ENCODE measurements at regions not wholly inside any gene's neighbourhood (a gene's known extent, or its start where the extent isn't known, plus 50 kb on each side); places are given as distances from the start of the nearest gene placed in this dataset.
"Not testable (repeated sequence)": the region's sequence is repeated elsewhere in the genome, so short reads cannot be mapped to it uniquely, and the experiment has no call there.

DNA sequence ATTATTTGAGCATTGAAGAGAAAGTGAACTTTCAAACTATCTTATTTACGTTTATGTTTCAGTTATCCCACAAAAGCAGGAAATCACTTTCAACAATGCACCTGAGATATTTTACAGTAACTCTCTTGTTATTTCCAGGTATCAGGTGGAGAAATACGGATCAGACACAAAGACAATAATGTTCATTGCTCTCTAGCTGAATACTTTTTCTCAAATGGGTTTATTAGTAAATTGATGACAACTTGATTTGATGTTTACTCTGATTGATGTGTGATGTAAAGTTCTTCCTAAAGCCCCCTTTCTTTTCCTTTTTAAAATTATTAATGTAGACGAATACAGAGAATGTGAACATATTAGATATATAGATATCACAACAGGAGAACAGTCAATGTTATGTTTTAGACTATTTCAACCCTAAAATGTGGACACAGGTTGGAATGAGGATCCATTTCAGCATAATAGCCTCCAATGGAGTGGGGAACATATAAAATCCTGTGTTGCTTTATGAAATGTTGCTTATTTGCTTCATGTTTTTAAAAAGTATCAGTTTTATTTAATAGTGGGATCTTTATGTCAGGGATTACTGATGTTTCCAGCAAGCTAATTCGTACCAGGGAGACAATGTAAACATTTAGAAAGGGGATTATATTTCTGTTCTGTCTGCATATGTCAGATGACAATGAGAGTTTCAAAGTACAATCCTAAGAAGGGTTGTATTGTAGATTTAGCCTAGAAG, 1522.3 kb upstream of the TPTE start:
- DNase-seq = no peak
- no peaks in the 10 kb centered on the region for H3K27me3 ChIP-seq (ENCODE audit: control insufficient read depth, insufficient read depth, low read length, poor library complexity, severe bottlenecking)
- WGBS, 2 experiments (ENCODE audit: insufficient coverage in 1 of 2, insufficient read length in 1 of 2) = 27 to 29% methylated on average over 3 to 4 of the region's 4 CpGs

GRCh38 chr21:9000132-9000531, 1521.3 kb upstream of the TPTE start:
- H3K4me1 Mint-ChIP-seq; H3K36me3 Mint-ChIP-seq (ENCODE audit: low read depth); H3K36me3 ChIP-seq (ENCODE audit: control insufficient read depth, insufficient read depth, low read length); H3K27me3 ChIP-seq (ENCODE audit: control insufficient read depth, insufficient read depth, low read length, poor library complexity, severe bottlenecking); H3K9ac ChIP-seq (ENCODE audit: extremely low read depth, low read length, poor library complexity, severe bottlenecking); H3K4me3 Mint-ChIP-seq; H3K4me1 ChIP-seq (ENCODE audit: control insufficient read depth, insufficient read depth, low read length); H3K27me3 Mint-ChIP-seq (ENCODE audit: insufficient read depth); DNase-seq; H3K27ac ChIP-seq (ENCODE audit: low read depth, low read length); H3K27ac Mint-ChIP-seq; H3K4me3 ChIP-seq (ENCODE audit: low read length): not testable (repeated sequence)
- 8 to 14% methylated on average over 1 of the region's 1 CpG for WGBS, 2 experiments (ENCODE audit: insufficient coverage in 1 of 2, insufficient read length in 1 of 2)
- H3K9me3 ChIP-seq (ENCODE audit: control insufficient read depth, low read length) = peaks cover 83% of the 10 kb centered on the region
- H3K9me3 Mint-ChIP-seq = peaks cover 91% of the 10 kb centered on the region

More for the DNA sequence above, 1522.3 kb upstream of the TPTE start:
- no peaks in the 10 kb centered on the region for H3K4me1 Mint-ChIP-seq
- Histone ChIP-seq H3K9ac (ENCODE audit: extremely low read depth, low read length, poor library complexity, severe bottlenecking) (no peak overlapping the region), H3K9me3 (ENCODE audit: control insufficient read depth, low read length) (peaks cover 82% of the 10 kb centered on the region), H3K4me1 (ENCODE audit: control insufficient read depth, insufficient read depth, low read length) (no peaks in the 10 kb centered on the region), H3K27ac (ENCODE audit: low read depth, low read length) (no peak overlapping the region), H3K4me3 (ENCODE audit: low read length) (peak overlapping the region; percentile 2), H3K36me3 (ENCODE audit: control insufficient read depth, insufficient read depth, low read length) (no peaks in the 10 kb centered on the region)
- peaks cover 8% of the 10 kb centered on the region for H3K36me3 Mint-ChIP-seq (ENCODE audit: low read depth)
- H3K27ac Mint-ChIP-seq = no peak overlapping the region
- no peaks in the 10 kb centered on the region for H3K27me3 Mint-ChIP-seq (ENCODE audit: insufficient read depth)
- peaks cover 91% of the 10 kb centered on the region for H3K9me3 Mint-ChIP-seq
- H3K4me3 Mint-ChIP-seq = no peak overlapping the region
- TF ChIP-seq, protein P1, sequence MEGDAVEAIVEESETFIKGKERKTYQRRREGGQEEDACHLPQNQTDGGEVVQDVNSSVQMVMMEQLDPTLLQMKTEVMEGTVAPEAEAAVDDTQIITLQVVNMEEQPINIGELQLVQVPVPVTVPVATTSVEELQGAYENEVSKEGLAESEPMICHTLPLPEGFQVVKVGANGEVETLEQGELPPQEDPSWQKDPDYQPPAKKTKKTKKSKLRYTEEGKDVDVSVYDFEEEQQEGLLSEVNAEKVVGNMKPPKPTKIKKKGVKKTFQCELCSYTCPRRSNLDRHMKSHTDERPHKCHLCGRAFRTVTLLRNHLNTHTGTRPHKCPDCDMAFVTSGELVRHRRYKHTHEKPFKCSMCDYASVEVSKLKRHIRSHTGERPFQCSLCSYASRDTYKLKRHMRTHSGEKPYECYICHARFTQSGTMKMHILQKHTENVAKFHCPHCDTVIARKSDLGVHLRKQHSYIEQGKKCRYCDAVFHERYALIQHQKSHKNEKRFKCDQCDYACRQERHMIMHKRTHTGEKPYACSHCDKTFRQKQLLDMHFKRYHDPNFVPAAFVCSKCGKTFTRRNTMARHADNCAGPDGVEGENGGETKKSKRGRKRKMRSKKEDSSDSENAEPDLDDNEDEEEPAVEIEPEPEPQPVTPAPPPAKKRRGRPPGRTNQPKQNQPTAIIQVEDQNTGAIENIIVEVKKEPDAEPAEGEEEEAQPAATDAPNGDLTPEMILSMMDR (conservative IDR thresholded peaks at IDR 0.05) = no peak

- peaks cover 91% of the 10 kb centered on the region for H3K9me3 Mint-ChIP-seq
- H3K4me1 ChIP-seq (ENCODE audit: control insufficient read depth, insufficient read depth, low read length); H3K4me3 Mint-ChIP-seq; DNase-seq; H3K9ac ChIP-seq (ENCODE audit: extremely low read depth, low read length, poor library complexity, severe bottlenecking); H3K27me3 ChIP-seq (ENCODE audit: control insufficient read depth, insufficient read depth, low read length, poor library complexity, severe bottlenecking); H3K27ac ChIP-seq (ENCODE audit: low read depth, low read length); H3K27ac Mint-ChIP-seq; H3K4me1 Mint-ChIP-seq; H3K4me3 ChIP-seq (ENCODE audit: low read length); H3K36me3 Mint-ChIP-seq (ENCODE audit: low read depth); H3K36me3 ChIP-seq (ENCODE audit: control insufficient read depth, insufficient read depth, low read length); H3K27me3 Mint-ChIP-seq (ENCODE audit: insufficient read depth): not testable (repeated sequence)
- WGBS, 2 experiments (ENCODE audit: insufficient coverage in 1 of 2, insufficient read length in 1 of 2) = 62 to 65% methylated on average over 2 of the region's 2 CpGs
- peaks cover 83% of the 10 kb centered on the region for H3K9me3 ChIP-seq (ENCODE audit: control insufficient read depth, low read length)
Observed at GRCh38 chr21:9000671-9001070, 1520.7 kb upstream of the TPTE start.

GRCh38 chr21:9001890-9002663, 1519.3 kb upstream of the TPTE start:
- not testable (repeated sequence) for H3K9ac ChIP-seq (ENCODE audit: extremely low read depth, low read length, poor library complexity, severe bottlenecking); DNase-seq; H3K4me3 Mint-ChIP-seq; H3K36me3 Mint-ChIP-seq (ENCODE audit: low read depth); H3K27ac ChIP-seq (ENCODE audit: low read depth, low read length); H3K27me3 ChIP-seq (ENCODE audit: control insufficient read depth, insufficient read depth, low read length, poor library complexity, severe bottlenecking); H3K36me3 ChIP-seq (ENCODE audit: control insufficient read depth, insufficient read depth, low read length); H3K4me3 ChIP-seq (ENCODE audit: low read length); H3K4me1 ChIP-seq (ENCODE audit: control insufficient read depth, insufficient read depth, low read length); H3K4me1 Mint-ChIP-seq; H3K27me3 Mint-ChIP-seq (ENCODE audit: insufficient read depth); H3K27ac Mint-ChIP-seq
- H3K9me3 Mint-ChIP-seq = peaks cover 94% of the 10 kb centered on the region
- WGBS, 2 experiments (ENCODE audit: insufficient coverage in 1 of 2, insufficient read length in 1 of 2) = 63 to 69% methylated on average over 2 to 5 of the region's 5 CpGs
- peaks cover 83% of the 10 kb centered on the region for H3K9me3 ChIP-seq (ENCODE audit: control insufficient read depth, low read length)

GRCh38 chr21:9003909-9004814, 1517.2 kb upstream of the TPTE start:
- H3K9me3 ChIP-seq (ENCODE audit: control insufficient read depth, low read length) = peaks cover 82% of the 10 kb centered on the region
- not testable (repeated sequence) for H3K9ac ChIP-seq (ENCODE audit: extremely low read depth, low read length, poor library complexity, severe bottlenecking); H3K27me3 Mint-ChIP-seq (ENCODE audit: insufficient read depth); DNase-seq; H3K27ac Mint-ChIP-seq; H3K4me3 Mint-ChIP-seq; H3K27me3 ChIP-seq (ENCODE audit: control insufficient read depth, insufficient read depth, low read length, poor library complexity, severe bottlenecking); H3K4me1 ChIP-seq (ENCODE audit: control insufficient read depth, insufficient read depth, low read length); H3K4me1 Mint-ChIP-seq; H3K4me3 ChIP-seq (ENCODE audit: low read length); H3K27ac ChIP-seq (ENCODE audit: low read depth, low read length); H3K36me3 ChIP-seq (ENCODE audit: control insufficient read depth, insufficient read depth, low read length)
- Mint-ChIP-seq H3K36me3 (ENCODE audit: low read depth) (peaks cover 14% of the 10 kb centered on the region), H3K9me3 (peaks cover 93% of the 10 kb centered on the region)
- 53 to 63% methylated on average over 7 of the region's 7 CpGs for WGBS, 2 experiments (ENCODE audit: insufficient coverage in 1 of 2, insufficient read length in 1 of 2)

Data from endodermal cell (in vitro differentiated cells).